HG02943 (cell line): ENCODE measurements at regions not wholly inside any gene's neighbourhood (a gene's known extent, or its start where the extent isn't known, plus 50 kb on each side); places are given as distances from the start of the nearest gene placed in this dataset.
"Not testable (repeated sequence)": the region's sequence is repeated elsewhere in the genome, so short reads cannot be mapped to it uniquely, and the experiment has no call there.

ENCODE experiments used
- ATAC-seq: cut with Tn5 transposase; IDR thresholded peaks from one replicate; pipeline ENCODE4 v1.9.1; 2021; ENCODE audit warnings: mild to moderate bottlenecking, low read depth, moderate library complexity; ENCODE audit not compliant: unreplicated experiment

DNA sequence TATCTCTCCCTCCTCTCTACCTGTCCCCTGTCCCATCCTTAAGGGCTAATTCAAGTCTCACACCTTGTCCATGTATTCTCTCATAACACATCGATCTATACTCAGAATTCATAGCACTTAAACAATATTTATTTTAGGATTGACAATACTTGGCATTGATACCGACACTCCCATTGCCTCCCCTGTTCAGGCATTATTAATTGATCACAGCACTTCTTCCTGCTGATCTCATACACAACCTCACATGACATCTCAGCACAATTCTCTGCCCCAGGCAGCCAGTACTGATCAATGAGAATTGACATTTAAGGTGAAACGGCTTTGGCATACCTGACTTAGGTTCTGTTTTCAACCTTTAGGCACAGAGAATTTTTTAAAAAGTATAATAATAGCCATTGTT, 582.4 kb upstream of the BRINP1 start:
- no peak for ATAC-seq

DNA sequence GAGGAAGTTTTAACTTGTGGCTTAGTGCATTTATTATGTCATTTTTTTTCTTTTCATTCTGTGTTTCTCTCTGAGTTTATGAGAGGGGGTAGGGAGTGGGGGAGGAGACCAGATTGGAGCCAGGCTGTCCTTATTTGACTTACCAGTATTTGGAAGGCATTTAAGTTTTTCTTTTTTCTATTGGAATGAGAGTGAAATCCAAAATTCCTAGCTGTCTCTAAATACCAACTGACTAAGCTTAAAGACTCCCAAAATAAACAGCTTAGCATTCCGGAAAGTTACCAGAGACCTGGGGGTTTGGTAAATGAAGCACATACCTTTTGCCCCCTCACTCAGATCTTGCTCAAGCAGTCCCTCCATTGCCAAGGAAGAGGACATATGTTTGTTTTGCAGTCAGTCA, 581.9 kb upstream of the BRINP1 start:
- no peak for ATAC-seq

DNA sequence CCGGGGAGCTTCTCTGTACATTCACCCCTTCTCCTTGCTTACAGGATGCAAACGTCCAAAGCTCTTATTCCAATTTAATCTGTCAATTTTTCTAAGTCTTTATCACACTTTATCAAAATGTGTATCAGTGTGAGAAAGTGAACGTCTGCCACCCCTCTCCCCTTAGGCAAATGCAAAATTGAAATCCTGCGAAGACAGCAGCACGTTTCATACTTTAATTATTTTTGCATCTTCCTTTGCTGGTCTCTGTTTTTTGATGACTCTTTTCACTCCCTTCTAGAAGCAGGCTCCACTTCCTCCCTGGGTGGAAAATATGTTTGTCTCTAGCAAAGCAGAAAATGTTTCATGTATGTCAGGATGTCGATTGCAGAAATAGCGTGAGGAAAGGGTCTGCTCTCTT, 576.5 kb upstream of the BRINP1 start:
- no peak for ATAC-seq

DNA sequence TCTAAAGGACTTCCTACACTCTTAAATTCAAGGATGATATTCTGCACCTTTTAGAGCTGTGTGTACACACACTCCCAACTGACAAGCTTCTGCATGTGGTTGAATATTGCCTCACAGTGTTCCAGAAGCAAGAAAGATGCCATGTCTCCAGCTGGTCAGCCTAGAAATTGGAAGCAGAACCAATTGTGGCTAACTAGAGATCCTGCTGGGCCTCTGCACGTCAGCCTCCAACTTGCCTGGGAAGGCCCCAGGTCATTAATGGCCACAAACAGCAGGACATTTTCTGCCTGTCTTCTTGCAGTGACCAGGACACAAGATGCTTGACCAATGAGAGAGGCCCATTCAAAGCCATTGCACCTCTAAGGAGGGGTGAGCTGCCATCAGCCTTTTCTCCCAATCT, 571.9 kb upstream of the BRINP1 start:
- no peak for ATAC-seq

DNA sequence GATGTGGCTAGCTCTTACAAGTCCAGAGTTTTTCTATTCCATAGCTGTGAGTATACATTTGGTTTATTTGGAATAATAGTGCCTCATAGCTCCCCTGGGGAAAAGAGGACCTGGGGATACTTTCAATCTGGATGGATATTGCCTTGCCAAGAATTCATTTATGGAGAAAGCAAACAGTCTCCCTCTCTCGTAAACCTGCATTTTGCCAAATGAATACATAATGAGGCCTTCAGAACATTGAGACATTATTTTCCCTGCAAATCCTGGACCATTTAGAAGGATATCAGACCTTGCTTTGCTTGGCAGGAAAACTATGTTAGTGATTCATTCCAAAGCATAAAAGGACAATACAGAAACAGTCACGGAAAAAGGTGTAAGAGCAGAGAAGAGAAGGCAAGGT, 569.6 kb upstream of the BRINP1 start:
- ATAC-seq = no peak

DNA sequence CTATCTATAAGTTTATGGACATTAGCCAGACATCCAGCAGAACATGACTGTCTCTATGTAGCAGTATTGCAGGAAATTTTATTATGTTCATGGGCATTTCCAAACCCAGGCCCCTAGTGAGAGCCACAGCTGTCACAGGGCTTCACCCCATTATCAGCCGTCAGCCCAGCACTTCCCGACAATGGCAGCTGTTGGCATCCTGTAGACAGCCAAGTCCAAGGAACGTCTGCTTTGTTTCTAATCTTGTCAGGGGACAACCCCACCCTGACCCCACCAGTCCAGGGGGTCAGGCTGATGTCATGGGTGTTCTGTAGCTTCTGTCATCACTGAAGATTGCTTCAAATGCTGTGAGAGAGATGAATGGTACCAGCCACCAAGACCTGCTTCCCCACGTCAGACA, 565.3 kb upstream of the BRINP1 start:
- no peak for ATAC-seq

DNA sequence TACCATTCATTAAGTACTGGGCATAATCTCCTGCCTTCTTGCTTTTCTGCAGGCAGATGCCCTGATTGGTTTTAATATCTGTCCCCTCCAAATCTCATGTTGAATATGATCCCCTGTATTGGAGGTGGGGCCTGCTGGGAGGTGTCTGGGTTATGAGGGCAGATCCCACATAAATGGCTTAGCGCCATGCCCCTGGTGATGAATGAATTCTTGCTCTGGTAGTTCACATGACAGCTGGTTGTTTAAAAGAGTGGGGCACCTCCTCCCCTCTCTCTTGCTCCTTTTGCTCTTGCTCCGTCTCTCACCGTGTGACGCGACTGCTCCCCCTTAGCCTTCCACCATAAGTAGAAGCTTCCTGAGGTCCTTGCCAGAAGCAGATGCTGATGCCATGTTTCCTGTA, 564.0 kb upstream of the BRINP1 start:
- no peak for ATAC-seq

DNA sequence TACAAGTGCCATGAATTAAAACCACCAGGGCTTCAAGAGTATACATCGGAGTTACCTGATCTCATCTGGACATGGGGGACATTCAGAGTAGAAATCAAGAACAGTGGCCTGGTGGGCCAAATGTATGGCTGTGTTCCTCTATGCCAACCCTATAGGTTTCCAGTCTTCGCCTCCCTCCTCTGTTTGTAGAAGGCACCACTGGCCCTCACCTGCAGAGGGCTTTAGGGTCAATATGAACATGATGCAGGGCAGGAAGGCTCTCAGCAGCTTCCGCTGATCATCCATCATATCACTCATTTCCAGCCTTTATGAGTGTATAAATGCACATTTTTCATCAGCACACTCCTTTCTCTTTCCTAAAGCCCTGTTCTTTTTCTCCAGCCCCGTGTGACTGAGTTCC, 555.5 kb upstream of the BRINP1 start:
- ATAC-seq = no peak

DNA sequence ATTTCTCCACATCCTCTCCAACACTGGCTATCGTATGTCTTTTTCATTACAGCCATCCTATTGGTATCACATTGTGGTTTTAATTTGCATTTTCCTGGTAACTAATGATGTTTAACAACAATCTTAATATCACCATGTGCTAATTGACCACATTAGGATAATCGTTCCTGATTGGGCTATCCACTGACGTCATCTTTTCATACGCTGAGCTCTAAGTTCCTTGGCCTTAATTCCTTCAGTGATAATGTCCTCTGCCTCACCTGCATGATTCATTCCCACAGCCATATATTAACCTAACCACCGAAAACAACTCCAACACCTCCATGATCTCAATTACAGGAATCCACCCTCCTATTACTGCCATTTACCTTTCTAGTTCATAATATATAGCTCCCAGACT, 547.9 kb upstream of the BRINP1 start:
- ATAC-seq = no peak

DNA sequence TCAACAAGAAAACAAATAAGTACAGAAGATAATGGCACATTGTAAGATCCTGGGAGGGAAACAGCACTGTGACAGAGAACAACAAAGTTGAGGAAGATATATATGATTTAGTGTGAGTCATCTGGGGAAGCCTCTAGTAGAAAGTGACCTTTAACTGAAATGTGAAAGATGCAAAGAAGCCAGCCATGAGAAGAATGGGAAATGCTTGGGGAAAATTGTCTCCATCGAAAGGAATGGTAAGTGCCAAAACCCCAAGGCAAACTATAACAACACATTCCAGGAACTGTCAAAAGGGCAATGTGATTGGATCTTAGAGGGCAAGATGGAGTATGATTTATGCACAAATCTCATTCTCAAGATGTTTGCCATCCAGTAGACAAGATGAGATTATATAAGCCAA, 537.8 kb upstream of the BRINP1 start:
- no peak for ATAC-seq

DNA sequence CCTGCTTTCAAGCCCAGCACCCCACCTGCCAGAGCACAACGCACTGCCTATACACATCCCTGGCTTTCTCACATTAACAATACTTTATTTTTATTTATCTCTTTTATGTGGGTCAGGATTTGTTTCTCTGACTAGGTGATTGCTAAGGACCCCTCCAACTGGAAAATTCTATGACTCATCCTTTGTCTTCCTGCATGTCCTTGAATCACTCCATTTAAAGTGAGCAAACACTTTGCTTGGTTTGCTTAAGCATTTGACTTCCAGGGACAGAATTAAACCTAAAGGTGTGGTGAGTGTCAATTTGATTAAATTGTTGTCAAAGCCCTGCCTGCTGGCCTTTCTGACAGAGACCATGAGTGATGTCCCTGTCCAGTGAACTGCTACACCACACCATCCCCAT, 536.5 kb upstream of the BRINP1 start:
- ATAC-seq = no peak

DNA sequence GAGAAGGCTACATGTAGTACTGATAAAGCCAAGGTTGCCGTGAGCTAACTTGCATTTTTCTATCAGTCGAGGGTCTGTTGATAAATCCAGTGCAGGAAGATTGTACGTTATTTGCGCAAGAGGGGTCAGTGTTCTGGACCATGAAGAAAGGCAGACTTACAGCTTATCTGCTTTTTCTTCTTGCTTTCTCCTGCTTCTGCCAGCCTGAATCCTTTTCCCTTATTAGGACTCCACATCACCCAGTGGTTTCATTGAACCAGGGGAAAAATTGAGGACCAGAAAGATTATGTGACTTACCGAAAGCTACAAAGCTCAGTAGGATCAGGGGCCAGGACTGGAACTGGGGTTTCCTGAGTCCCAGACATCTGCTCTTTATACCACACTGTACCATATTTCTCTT, 534.6 kb upstream of the BRINP1 start:
- no peak for ATAC-seq

DNA sequence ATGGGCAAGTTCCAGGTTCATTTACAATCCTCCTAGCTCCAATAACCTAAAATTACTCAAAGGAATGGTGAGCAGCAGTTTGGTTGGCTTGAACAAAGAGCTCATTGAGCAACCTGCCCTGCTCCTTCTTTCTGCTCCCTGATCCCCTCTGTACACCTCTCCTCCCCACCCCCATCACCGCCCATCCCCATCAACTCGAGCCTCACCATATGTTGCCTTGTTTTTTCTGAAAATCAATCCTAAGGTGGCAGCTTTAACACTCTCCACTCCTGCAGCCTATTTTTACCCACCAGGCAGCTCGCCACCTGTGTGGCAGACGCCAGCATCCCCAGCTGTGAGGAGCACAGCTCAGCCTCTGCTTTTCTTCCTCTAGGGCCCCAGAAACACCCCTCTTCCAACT, 533.4 kb upstream of the BRINP1 start:
- no peak for ATAC-seq

DNA sequence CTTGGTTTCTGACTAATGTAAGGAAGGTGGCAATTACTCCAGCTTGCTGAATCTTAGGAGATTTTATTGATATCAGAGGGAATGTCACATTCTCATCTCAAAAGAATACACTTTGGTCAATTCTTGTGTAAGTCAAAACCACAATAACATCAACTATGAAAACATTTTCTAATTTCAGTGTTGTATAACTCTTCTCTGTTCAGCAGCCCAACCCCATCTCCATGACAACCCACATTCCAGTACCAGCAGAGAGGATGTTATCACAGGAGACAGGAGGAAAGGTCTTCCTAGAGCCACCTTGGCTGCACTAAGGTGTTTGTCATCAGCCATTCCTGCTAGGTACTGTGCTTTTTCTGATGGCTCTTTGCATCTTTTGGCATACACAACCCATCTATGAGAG, 529.1 kb upstream of the BRINP1 start:
- no peak for ATAC-seq

DNA sequence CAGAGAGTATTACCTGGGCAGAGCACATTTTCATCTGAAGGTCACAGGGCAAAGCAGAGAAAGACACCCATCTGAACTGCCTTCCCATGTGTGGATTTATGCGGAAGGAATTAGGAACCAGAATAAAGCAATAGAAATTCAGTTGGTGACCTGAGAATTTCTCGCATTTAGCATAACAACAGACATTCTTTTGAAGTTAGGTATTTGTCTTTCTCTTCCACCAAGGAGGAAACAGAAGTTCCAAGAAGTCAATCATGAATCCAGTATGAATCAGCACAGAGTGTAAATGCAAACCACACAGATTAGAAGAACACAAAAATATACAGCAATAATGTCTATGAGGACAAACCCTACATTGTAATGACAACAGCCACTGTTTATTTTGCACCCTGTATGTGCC, 515.2 kb upstream of the BRINP1 start:
- ATAC-seq = no peak

DNA sequence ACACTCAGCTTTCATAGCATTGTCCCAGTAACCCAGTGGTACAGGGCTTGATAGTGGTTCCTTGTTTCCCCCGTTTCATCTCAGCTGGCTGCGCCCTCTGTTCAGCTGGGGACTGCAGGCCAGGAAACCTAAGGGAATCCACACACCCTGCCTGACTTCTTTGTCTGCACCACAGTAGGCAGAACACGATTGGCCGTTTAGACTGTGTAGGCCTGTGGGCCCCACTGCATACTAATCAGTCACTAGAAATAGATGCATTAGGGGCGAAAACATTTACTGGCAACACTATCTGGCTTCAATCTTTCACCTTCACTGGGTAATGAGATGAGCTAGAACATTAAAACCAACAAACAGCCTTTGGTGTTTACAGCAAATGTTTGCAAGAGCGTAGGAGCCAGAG, 512.7 kb upstream of the BRINP1 start:
- no peak for ATAC-seq

DNA sequence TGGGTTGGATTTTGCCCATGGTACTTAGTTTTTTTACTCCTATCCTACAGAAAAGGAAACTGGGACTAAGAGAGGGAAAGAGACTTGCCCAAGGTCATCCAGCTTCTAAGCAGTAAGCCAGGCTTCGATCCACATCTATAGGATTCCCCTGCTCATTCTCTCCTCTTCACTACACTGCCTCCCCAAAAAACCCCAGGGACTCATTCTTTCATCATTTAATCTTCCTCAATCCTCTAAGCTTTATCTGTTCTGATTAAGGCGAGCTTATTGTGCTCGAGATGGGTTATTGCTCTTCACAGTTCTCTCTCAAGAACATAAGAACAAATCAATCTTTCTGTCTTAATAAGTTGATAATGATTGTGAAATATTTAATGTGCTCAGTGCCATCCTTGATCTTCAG, 511.1 kb upstream of the BRINP1 start:
- ATAC-seq = no peak

DNA sequence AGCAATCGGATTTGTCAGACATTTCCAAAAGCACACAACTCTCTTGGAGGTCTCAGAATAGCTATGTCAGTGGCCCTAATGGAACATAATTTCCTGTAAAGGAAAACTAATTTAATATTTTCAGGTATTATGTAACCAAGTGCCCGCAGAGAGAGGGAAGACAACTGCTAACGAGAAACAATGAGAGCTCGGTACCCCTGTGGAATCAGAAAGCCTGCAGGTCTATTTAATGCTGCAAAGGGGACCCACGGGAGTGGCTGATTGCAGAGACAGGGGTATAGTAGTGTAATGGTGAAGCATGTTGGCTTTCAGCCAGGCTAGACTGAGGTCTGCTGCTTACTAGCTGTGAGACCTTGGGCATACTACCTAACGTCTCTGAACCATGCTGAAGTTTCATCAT, 508.1 kb upstream of the BRINP1 start:
- ATAC-seq = no peak

DNA sequence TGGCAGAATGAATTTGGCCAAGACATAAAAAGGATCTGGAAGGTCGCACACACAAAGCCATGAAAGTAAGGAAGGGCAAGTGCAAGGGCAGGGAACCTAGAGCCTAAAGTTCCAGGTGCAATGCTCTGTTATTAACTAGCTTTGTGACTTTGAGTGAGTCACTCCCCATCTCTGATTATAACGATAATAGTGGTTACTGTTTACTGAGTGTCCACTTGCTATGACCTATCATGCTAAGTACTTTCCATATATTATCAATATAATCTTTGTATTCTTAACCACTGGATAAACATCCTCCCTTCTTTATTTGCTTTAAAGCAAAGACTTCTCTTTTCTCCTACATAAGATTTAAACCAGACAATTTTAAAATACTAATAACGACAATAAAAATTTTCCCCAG, 504.6 kb upstream of the BRINP1 start:
- ATAC-seq = no peak

DNA sequence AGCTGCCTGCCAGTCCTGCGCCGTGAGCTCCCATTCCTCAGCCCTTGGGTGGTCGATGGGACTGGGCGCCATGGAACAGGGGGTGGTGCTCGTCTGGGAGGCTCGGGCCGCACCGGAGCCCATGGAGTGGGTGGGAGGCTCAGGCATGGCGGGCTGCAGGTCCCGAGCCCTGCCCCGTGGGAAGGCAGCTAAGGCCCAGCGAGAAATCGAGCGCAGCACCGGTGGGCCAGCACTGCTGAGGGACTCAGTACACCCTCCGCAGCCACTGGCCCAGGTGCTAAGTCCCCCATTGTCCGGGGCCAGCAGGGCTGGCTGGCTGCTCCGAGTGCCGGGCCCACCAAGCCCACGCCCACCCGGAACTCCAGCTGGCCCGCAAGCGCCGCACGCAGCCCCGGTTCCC, 501.0 kb upstream of the BRINP1 start:
- not testable (repeated sequence) for ATAC-seq

DNA sequence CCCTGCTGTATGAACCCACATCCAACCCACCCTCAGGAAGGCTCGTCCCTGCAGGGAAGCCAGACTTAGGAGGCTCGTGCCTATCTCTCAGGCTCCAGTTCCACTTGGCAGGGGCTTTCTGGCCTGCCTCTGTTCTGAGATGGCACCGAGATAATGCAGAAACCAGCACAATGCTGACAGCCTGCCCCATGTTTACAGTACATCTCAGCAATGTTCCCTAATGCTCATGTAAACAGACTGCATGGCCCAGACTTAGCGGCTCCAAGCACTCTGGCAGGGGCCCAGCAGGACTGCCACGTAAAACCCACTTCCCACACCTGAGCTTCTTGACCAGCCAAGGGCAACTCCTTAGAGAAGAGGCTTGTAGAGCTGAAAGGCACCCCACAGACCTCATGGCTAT, 499.5 kb upstream of the BRINP1 start:
- ATAC-seq = no peak

DNA sequence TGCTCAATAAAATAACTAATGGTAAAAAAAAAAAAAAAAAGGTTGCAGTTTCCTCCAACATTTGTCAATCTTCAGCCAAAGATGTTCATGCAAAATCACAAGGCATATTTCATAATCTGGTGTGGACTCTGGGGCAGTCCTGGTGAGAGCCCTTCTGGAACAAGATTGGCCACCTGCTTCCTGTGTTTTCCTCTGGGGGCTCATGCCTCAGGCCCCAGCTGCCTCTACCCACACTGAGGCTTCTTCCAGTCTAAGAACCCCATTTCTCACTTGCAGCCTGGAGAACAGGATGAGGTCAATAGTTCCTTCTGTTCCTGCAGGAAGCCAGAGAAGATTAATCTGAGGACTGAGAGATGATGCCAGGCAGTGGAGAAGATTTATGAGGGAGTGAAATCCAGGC, 492.6 kb upstream of the BRINP1 start:
- no peak for ATAC-seq

DNA sequence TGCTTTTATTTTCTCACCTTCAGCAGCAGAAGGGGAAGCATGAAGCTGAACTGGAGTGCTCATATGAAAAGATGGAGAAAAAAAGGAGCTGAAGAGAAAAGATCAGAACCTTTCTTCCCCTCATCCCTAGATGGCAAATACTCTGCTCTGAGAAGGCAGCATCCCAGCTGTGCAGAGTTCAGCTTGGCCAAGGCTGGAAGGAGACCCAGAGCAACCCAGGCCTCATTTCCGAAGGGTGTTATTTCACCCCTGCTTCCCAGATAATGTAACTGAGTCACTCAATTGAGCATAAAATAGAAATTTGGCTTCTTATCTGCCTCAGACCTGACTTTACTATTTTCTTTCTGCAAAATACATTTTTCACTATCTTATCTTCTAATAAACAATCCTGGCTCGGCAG, 489.9 kb upstream of the BRINP1 start:
- no peak for ATAC-seq

DNA sequence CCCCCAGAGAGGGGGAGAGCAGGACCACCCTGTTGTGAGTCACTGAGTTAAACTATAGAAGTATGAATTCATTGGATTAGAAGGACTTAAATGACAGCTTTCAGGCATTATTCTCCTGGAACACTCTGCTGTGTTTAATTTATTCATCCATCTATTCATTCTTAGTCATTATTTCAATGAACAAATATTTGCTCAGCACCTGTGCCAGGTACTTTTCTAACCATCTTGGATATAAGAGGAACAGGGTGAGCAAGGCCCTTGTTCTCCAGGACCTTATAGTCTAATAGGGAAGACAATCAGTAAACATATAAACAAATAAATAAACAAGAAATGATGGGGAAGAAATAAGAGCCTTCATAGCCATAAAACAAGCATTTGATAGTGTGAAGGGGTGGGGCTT, 483.9 kb upstream of the BRINP1 start:
- ATAC-seq = no peak
